Spleen (tissue), 7 donors: ENCODE measurements at regions not wholly inside any gene's neighbourhood (a gene's known extent, or its start where the extent isn't known, plus 50 kb on each side); places are given as distances from the start of the nearest gene placed in this dataset.

Experiments used
- CTCF ChIP-seq, 11 experiments: fragments of 200-600 bp in 7 of 11; fragments of 450-650 bp in 4 of 11; sonication (generic) in 4 of 11; IDR thresholded peaks in 8 of 11; conservative IDR thresholded peaks in 3 of 11; 1 replicate in 7 of 11; 2 replicates in 4 of 11; pipeline versions ENCODE4 v1.4.0 to v1.8.0; 2016 to 2021; ENCODE audit warnings: antibody characterized with exemption in 11 of 11, inconsistent platforms in 4 of 11, mild to moderate bottlenecking in 1 of 11
- POLR2A ChIP-seq, 3 donors: fragments of 450-650 bp; IDR thresholded peaks; one replicate each; pipeline ENCODE4 v1.5.1; 2017; ENCODE audit warnings: antibody characterized with exemption in 3 of 3, mild to moderate bottlenecking in 1 of 3
- donor health status: DM: no; HTN: no; CAD: no; lungs with moderate emphysema.
- donor health status: DM: no; HTN: no; CAD: no.
- donor health status: DM: no; HTN: no; CAD: no.

- TF ChIP-seq CTCF (IDR thresholded peaks at IDR 0.05 in 8 of 11, conservative IDR thresholded peaks at IDR 0.05 in 3 of 11), result no peak
- no peak for TF ChIP-seq POLR2A (IDR thresholded peaks at IDR 0.05)
Observed at GRCh38 chr1:114341299-114341698, 169.7 kb downstream of the TRIM33 start.
